Esophagus squamous epithelium (tissue), 4 donors: ENCODE measurements at regions not wholly inside any gene's neighbourhood (a gene's known extent, or its start where the extent isn't known, plus 50 kb on each side); places are given as distances from the start of the nearest gene placed in this dataset.

ENCODE experiments used
- POLR2A ChIP-seq, 4 donors: fragments of 450-650 bp; IDR thresholded peaks; one replicate each; pipeline ENCODE4 v1.6.1; 2017; ENCODE audit warnings: antibody characterized with exemption in 4 of 4, mild to moderate bottlenecking in 4 of 4, moderate library complexity in 3 of 4
- TF ChIP-seq, protein P1 (sequence below), 6 experiments: fragments of 450-650 bp in 4 of 6; fragments of 200-600 bp in 2 of 6; sonication (generic) in 2 of 6; IDR thresholded peaks; one replicate each; pipeline ENCODE4 v1.5.1; 2016 to 2019; ENCODE audit warnings: antibody characterized with exemption in 6 of 6, mild to moderate bottlenecking in 4 of 6, moderate library complexity in 4 of 6

DNA sequence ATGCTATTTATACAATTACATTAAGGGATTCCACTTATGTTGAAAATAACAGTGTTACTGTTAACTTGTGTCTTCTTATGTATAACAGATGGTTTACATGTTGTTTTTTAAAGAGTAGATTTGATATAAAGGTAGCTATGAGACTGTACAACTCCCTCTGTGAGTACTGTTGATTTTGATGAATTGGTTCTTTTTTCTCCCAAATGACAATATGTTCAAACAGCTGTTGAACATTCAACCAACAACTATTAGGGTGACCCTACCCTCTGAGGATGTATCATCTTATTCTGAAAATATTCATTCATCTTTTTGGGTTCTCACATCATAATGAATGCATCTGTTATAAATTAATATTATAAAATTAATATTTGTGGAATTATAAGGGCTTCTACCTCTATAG, 456.9 kb upstream of the MGAT4C start:
- TF ChIP-seq, protein P1, sequence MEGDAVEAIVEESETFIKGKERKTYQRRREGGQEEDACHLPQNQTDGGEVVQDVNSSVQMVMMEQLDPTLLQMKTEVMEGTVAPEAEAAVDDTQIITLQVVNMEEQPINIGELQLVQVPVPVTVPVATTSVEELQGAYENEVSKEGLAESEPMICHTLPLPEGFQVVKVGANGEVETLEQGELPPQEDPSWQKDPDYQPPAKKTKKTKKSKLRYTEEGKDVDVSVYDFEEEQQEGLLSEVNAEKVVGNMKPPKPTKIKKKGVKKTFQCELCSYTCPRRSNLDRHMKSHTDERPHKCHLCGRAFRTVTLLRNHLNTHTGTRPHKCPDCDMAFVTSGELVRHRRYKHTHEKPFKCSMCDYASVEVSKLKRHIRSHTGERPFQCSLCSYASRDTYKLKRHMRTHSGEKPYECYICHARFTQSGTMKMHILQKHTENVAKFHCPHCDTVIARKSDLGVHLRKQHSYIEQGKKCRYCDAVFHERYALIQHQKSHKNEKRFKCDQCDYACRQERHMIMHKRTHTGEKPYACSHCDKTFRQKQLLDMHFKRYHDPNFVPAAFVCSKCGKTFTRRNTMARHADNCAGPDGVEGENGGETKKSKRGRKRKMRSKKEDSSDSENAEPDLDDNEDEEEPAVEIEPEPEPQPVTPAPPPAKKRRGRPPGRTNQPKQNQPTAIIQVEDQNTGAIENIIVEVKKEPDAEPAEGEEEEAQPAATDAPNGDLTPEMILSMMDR (IDR thresholded peaks at IDR 0.05): no peak
- TF ChIP-seq POLR2A (IDR thresholded peaks at IDR 0.05): no peak
